WTC11 (cell line): ENCODE measurements at regions not wholly inside any gene's neighbourhood (a gene's known extent, or its start where the extent isn't known, plus 50 kb on each side); places are given as distances from the start of the nearest gene placed in this dataset.

ENCODE experiments used
- ATAC-seq: fragments of 200-7000 bp; cut with Tn5 transposase; 2 replicates; pipeline ENCODE4 v1.10.0; 2021; ENCODE audit warnings: mild to moderate bottlenecking, moderate library complexity
- CTCF ChIA-PET: fragments of 300-600 bp; sonication (Branson Sonifier 250); formaldehyde crosslinking; loops from one replicate; lab custom pipeline; 2021; ENCODE audit warnings: antibody characterized with exemption; lab: Charles Lee
- POLR2A ChIA-PET: fragments of 350-600 bp; sonication (Branson Sonifier 250); formaldehyde crosslinking; loops from one replicate; lab custom pipeline; 2021; ENCODE audit warnings: antibody characterized with exemption; lab: Charles Lee
- DNase-seq: peaks from one replicate; pipeline ENCODE4 v3.0.0; 2021; ENCODE audit warnings: low spot score
- H3K27ac Mint-ChIP-seq: 2 replicates; pipeline ENCODE4 v1.8.0; 2021; ENCODE audit warnings: mixed read lengths
- H3K27me3 Mint-ChIP-seq: 2 replicates; pipeline ENCODE4 v1.8.0; 2021; ENCODE audit warnings: low read depth, mild to moderate bottlenecking, moderate library complexity, mixed read lengths
- H3K36me3 Mint-ChIP-seq: 2 replicates; pipeline ENCODE4 v1.8.0; 2021; ENCODE audit warnings: mixed read lengths
- H3K4me1 Mint-ChIP-seq: 2 replicates; pipeline ENCODE4 v1.8.0; 2022; ENCODE audit warnings: mixed read lengths
- H3K4me3 Mint-ChIP-seq: 2 replicates; pipeline ENCODE4 v1.8.0; 2021; ENCODE audit warnings: mild to moderate bottlenecking, moderate library complexity, mixed read lengths
- H3K9me3 Mint-ChIP-seq: 2 replicates; pipeline ENCODE4 v1.8.0; 2021; ENCODE audit warnings: mixed read lengths
- CREM ChIP-seq: sonication (generic); formaldehyde crosslinking; IDR thresholded peaks from 2 replicates; pipeline ENCODE4 v1.8.1; 2022; ENCODE audit warnings: mild to moderate bottlenecking, missing genetic modification reagents, moderate library complexity
- GABPB1 ChIP-seq: sonication (generic); formaldehyde crosslinking; IDR thresholded peaks from 2 replicates; pipeline ENCODE4 v1.8.1; 2023; ENCODE audit warnings: mild to moderate bottlenecking, missing genetic modification reagents
- MYBL2 ChIP-seq: sonication (generic); formaldehyde crosslinking; IDR thresholded peaks from 2 replicates; pipeline ENCODE4 v1.8.1; 2023; ENCODE audit warnings: mild to moderate bottlenecking, moderate library complexity, missing genetic modification reagents
- NFATC4 ChIP-seq: fragments of 250-450 bp; sonication (Bioruptor Pico); IDR thresholded peaks from 2 replicates; pipeline ENCODE4 v1.9.0; 2021; ENCODE audit warnings: mild to moderate bottlenecking
- SP1 ChIP-seq: sonication (generic); formaldehyde crosslinking; conservative IDR thresholded peaks from 2 replicates; pipeline ENCODE4 v1.8.1; 2022; ENCODE audit warnings: missing genetic modification reagents
- TEAD4 ChIP-seq: sonication (generic); formaldehyde crosslinking; IDR thresholded peaks from 2 replicates; pipeline ENCODE4 v1.8.0; 2022; ENCODE audit warnings: mild to moderate bottlenecking, missing genetic modification reagents
- ZNF219 ChIP-seq: sonication (generic); formaldehyde crosslinking; IDR thresholded peaks from 2 replicates; pipeline ENCODE4 v1.8.0; 2023; ENCODE audit warnings: missing genetic modification reagents, mild to moderate bottlenecking, borderline replicate concordance
- TF ChIP-seq, protein P1 (sequence below): fragments of 200-600 bp; IDR thresholded peaks from 2 replicates; pipeline ENCODE4 v1.8.0; 2022; ENCODE audit warnings: antibody characterized with exemption
- TF ChIP-seq, protein P2 (sequence below): sonication (generic); formaldehyde crosslinking; IDR thresholded peaks from 2 replicates; pipeline ENCODE4 v1.8.1; 2023; ENCODE audit warnings: mild to moderate bottlenecking, moderate library complexity, missing genetic modification reagents
- TF ChIP-seq, protein P3 (sequence below): fragments of 250-450 bp; sonication (Bioruptor Pico); IDR thresholded peaks from 2 replicates; pipeline ENCODE4 v1.9.0; 2021; ENCODE audit warnings: mild to moderate bottlenecking
- TF ChIP-seq, protein P4 (sequence below): sonication (generic); formaldehyde crosslinking; IDR thresholded peaks from 2 replicates; pipeline ENCODE4 v1.8.0; 2022; ENCODE audit warnings: mild to moderate bottlenecking, missing genetic modification reagents
- TF ChIP-seq, protein P5 (sequence below): sonication (generic); formaldehyde crosslinking; IDR thresholded peaks from 2 replicates; pipeline ENCODE4 v1.8.0; 2023; ENCODE audit warnings: missing genetic modification reagents
- TF ChIP-seq, protein P6 (sequence below): sonication (generic); formaldehyde crosslinking; IDR thresholded peaks from 2 replicates; pipeline ENCODE4 v1.8.1; 2022; ENCODE audit warnings: mild to moderate bottlenecking, missing genetic modification reagents, moderate library complexity, borderline replicate concordance
- TF ChIP-seq, protein P7 (sequence below): fragments of 250-450 bp; sonication (Bioruptor Pico); conservative IDR thresholded peaks from 2 replicates; pipeline ENCODE4 v1.9.0; 2021; ENCODE audit warnings: mild to moderate bottlenecking
- TF ChIP-seq, protein P8 (sequence below): sonication (generic); formaldehyde crosslinking; IDR thresholded peaks from 2 replicates; pipeline ENCODE4 v1.8.1; 2023; ENCODE audit warnings: mild to moderate bottlenecking, missing genetic modification reagents, moderate library complexity
- TF ChIP-seq, protein P9 (sequence below): sonication (generic); formaldehyde crosslinking; IDR thresholded peaks from 2 replicates; pipeline ENCODE4 v1.8.0; 2022; ENCODE audit warnings: missing genetic modification reagents
- TF ChIP-seq, protein P10 (sequence below): fragments of 250-450 bp; sonication (Bioruptor Pico); IDR thresholded peaks from 2 replicates; pipeline ENCODE4 v1.8.0; 2021; ENCODE audit warnings: mild to moderate bottlenecking
- TF ChIP-seq, protein P11 (sequence below): sonication (generic); formaldehyde crosslinking; IDR thresholded peaks from 2 replicates; pipeline ENCODE4 v1.8.1; 2022; ENCODE audit warnings: low read depth, mild to moderate bottlenecking, moderate library complexity, missing genetic modification reagents, borderline replicate concordance
- TF ChIP-seq, protein P12 (sequence below): sonication (generic); formaldehyde crosslinking; IDR thresholded peaks from 2 replicates; pipeline ENCODE4 v1.8.0; 2023; ENCODE audit warnings: mild to moderate bottlenecking, missing genetic modification reagents

DNA sequence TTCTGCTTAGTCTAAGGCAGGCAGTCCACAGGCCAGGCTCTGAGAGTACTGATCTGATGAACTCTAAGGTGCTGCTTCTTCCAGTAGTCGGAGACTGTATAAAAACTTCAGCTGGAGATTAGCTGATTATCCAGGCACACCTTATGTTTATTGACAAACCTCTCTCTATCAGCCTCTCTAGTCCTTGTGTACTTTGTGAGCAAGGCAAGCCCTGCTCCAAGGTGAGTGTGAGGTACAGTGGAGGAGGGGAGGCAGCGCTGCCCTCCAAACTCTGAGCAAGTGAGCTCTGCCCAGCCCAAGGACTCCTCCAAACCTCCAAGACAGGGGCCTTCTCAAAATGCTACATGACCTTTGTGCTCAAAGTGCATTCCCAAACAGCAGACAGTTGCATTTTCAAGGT is 95.9 kb upstream of the CDKN3 start:
- DNase-seq (no peak), ATAC-seq (no peak)
- Mint-ChIP-seq H3K9me3 (peaks cover 2% of the 10 kb centered on the region; the same call in 1 of the 2 replicates), H3K27ac (no peak overlapping the region), H3K27me3 (no peaks in the 10 kb centered on the region), H3K4me3 (no peak overlapping the region), H3K4me1 (no peaks in the 10 kb centered on the region), H3K36me3 (no peaks in the 10 kb centered on the region)
- POLR2A ChIA-PET: no interaction called here
- CTCF ChIA-PET: interaction anchor here (0.8 kb wide), 1 partner anchor 126 kb away, joined by 3 read pairs; no protein-coding TSS in a partner anchor
- TF ChIP-seq NFATC4 (CRISPR knock-in tag): no peak
- TF ChIP-seq, protein P1, sequence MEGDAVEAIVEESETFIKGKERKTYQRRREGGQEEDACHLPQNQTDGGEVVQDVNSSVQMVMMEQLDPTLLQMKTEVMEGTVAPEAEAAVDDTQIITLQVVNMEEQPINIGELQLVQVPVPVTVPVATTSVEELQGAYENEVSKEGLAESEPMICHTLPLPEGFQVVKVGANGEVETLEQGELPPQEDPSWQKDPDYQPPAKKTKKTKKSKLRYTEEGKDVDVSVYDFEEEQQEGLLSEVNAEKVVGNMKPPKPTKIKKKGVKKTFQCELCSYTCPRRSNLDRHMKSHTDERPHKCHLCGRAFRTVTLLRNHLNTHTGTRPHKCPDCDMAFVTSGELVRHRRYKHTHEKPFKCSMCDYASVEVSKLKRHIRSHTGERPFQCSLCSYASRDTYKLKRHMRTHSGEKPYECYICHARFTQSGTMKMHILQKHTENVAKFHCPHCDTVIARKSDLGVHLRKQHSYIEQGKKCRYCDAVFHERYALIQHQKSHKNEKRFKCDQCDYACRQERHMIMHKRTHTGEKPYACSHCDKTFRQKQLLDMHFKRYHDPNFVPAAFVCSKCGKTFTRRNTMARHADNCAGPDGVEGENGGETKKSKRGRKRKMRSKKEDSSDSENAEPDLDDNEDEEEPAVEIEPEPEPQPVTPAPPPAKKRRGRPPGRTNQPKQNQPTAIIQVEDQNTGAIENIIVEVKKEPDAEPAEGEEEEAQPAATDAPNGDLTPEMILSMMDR: no peak
- no peak for TF ChIP-seq ZNF219 (CRISPR knock-in tag)
- TF ChIP-seq MYBL2 (CRISPR knock-in tag): no peak
- no peak for TF ChIP-seq CREM
- TF ChIP-seq, protein P2, sequence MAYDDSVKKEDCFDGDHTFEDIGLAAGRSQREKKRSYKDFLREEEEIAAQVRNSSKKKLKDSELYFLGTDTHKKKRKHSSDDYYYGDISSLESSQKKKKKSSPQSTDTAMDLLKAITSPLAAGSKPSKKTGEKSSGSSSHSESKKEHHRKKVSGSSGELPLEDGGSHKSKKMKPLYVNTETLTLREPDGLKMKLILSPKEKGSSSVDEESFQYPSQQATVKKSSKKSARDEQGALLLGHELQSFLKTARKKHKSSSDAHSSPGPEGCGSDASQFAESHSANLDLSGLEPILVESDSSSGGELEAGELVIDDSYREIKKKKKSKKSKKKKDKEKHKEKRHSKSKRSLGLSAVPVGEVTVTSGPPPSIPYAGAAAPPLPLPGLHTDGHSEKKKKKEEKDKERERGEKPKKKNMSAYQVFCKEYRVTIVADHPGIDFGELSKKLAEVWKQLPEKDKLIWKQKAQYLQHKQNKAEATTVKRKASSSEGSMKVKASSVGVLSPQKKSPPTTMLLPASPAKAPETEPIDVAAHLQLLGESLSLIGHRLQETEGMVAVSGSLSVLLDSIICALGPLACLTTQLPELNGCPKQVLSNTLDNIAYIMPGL: no peak
- TF ChIP-seq, protein P3, sequence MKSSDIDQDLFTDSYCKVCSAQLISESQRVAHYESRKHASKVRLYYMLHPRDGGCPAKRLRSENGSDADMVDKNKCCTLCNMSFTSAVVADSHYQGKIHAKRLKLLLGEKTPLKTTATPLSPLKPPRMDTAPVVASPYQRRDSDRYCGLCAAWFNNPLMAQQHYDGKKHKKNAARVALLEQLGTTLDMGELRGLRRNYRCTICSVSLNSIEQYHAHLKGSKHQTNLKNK (CRISPR knock-in tag): no peak
- TF ChIP-seq, protein P4, sequence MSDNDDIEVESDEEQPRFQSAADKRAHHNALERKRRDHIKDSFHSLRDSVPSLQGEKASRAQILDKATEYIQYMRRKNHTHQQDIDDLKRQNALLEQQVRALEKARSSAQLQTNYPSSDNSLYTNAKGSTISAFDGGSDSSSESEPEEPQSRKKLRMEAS (CRISPR knock-in tag): no peak
- no peak for TF ChIP-seq TEAD4
- TF ChIP-seq, protein P5, sequence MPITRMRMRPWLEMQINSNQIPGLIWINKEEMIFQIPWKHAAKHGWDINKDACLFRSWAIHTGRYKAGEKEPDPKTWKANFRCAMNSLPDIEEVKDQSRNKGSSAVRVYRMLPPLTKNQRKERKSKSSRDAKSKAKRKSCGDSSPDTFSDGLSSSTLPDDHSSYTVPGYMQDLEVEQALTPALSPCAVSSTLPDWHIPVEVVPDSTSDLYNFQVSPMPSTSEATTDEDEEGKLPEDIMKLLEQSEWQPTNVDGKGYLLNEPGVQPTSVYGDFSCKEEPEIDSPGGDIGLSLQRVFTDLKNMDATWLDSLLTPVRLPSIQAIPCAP (CRISPR knock-in tag): no peak
- TF ChIP-seq, protein P6, sequence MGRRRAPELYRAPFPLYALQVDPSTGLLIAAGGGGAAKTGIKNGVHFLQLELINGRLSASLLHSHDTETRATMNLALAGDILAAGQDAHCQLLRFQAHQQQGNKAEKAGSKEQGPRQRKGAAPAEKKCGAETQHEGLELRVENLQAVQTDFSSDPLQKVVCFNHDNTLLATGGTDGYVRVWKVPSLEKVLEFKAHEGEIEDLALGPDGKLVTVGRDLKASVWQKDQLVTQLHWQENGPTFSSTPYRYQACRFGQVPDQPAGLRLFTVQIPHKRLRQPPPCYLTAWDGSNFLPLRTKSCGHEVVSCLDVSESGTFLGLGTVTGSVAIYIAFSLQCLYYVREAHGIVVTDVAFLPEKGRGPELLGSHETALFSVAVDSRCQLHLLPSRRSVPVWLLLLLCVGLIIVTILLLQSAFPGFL (CRISPR knock-in tag): no peak
- TF ChIP-seq, protein P7, sequence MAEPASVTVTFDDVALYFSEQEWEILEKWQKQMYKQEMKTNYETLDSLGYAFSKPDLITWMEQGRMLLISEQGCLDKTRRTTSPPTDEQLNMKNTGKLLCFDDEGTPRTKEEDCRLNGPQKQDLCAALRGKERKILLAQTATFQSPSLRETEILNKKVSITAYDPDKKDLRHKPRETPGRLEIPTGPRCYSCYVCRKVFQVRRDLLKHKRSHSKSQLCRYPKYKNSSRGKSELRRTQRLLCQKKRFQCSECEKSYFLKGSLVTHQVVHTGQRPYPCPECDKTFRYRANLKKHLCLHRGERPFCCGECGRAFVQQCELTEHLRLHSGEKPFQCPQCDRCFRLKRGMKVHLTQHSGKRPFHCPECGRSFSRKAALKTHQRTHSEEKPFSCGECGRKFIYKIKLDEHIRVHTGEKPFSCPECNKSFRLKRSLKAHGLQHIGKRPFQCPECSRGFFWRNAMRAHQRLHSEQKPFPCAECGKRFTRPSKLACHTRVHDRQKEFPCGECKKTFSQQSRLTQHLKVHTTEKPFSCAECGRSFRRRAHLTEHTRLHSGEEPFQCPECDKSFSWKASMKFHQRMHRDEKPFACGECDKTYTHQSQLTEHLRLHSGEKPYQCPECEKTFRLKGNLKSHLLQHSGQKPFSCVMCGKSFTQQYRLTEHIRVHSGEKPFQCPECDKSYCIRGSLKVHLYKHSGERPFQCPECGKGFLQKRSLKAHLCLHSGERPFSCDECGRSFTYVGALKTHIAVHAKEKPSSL (CRISPR knock-in tag): no peak
- TF ChIP-seq, protein P8, sequence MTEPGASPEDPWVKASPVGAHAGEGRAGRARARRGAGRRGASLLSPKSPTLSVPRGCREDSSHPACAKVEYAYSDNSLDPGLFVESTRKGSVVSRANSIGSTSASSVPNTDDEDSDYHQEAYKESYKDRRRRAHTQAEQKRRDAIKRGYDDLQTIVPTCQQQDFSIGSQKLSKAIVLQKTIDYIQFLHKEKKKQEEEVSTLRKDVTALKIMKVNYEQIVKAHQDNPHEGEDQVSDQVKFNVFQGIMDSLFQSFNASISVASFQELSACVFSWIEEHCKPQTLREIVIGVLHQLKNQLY (CRISPR knock-in tag): no peak
- TF ChIP-seq SP1 (CRISPR knock-in tag): no peak
- TF ChIP-seq GABPB1: no peak
- TF ChIP-seq, protein P9, sequence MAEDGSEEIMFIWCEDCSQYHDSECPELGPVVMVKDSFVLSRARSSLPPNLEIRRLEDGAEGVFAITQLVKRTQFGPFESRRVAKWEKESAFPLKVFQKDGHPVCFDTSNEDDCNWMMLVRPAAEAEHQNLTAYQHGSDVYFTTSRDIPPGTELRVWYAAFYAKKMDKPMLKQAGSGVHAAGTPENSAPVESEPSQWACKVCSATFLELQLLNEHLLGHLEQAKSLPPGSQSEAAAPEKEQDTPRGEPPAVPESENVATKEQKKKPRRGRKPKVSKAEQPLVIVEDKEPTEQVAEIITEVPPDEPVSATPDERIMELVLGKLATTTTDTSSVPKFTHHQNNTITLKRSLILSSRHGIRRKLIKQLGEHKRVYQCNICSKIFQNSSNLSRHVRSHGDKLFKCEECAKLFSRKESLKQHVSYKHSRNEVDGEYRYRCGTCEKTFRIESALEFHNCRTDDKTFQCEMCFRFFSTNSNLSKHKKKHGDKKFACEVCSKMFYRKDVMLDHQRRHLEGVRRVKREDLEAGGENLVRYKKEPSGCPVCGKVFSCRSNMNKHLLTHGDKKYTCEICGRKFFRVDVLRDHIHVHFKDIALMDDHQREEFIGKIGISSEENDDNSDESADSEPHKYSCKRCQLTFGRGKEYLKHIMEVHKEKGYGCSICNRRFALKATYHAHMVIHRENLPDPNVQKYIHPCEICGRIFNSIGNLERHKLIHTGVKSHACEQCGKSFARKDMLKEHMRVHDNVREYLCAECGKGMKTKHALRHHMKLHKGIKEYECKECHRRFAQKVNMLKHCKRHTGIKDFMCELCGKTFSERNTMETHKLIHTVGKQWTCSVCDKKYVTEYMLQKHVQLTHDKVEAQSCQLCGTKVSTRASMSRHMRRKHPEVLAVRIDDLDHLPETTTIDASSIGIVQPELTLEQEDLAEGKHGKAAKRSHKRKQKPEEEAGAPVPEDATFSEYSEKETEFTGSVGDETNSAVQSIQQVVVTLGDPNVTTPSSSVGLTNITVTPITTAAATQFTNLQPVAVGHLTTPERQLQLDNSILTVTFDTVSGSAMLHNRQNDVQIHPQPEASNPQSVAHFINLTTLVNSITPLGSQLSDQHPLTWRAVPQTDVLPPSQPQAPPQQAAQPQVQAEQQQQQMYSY (CRISPR knock-in tag): no peak
- TF ChIP-seq, protein P10, sequence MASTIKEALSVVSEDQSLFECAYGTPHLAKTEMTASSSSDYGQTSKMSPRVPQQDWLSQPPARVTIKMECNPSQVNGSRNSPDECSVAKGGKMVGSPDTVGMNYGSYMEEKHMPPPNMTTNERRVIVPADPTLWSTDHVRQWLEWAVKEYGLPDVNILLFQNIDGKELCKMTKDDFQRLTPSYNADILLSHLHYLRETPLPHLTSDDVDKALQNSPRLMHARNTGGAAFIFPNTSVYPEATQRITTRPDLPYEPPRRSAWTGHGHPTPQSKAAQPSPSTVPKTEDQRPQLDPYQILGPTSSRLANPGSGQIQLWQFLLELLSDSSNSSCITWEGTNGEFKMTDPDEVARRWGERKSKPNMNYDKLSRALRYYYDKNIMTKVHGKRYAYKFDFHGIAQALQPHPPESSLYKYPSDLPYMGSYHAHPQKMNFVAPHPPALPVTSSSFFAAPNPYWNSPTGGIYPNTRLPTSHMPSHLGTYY (CRISPR knock-in tag): no peak
- TF ChIP-seq, protein P11, sequence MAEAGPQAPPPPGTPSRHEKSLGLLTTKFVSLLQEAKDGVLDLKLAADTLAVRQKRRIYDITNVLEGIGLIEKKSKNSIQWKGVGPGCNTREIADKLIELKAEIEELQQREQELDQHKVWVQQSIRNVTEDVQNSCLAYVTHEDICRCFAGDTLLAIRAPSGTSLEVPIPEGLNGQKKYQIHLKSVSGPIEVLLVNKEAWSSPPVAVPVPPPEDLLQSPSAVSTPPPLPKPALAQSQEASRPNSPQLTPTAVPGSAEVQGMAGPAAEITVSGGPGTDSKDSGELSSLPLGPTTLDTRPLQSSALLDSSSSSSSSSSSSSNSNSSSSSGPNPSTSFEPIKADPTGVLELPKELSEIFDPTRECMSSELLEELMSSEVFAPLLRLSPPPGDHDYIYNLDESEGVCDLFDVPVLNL: no peak
- TF ChIP-seq, protein P12, sequence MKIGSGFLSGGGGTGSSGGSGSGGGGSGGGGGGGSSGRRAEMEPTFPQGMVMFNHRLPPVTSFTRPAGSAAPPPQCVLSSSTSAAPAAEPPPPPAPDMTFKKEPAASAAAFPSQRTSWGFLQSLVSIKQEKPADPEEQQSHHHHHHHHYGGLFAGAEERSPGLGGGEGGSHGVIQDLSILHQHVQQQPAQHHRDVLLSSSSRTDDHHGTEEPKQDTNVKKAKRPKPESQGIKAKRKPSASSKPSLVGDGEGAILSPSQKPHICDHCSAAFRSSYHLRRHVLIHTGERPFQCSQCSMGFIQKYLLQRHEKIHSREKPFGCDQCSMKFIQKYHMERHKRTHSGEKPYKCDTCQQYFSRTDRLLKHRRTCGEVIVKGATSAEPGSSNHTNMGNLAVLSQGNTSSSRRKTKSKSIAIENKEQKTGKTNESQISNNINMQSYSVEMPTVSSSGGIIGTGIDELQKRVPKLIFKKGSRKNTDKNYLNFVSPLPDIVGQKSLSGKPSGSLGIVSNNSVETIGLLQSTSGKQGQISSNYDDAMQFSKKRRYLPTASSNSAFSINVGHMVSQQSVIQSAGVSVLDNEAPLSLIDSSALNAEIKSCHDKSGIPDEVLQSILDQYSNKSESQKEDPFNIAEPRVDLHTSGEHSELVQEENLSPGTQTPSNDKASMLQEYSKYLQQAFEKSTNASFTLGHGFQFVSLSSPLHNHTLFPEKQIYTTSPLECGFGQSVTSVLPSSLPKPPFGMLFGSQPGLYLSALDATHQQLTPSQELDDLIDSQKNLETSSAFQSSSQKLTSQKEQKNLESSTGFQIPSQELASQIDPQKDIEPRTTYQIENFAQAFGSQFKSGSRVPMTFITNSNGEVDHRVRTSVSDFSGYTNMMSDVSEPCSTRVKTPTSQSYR (CRISPR knock-in tag): no peak
